ENCODE measurements at regions not wholly inside any gene's neighbourhood (a gene's known extent, or its start where the extent isn't known, plus 50 kb on each side); places are given as distances from the start of the nearest gene placed in this dataset.
"Not testable (repeated sequence)": the region's sequence is repeated elsewhere in the genome, so short reads cannot be mapped to it uniquely, and the experiment has no call there.

GRCh38 chr7:91511861-91512260 is 247.6 kb downstream of the FZD1 start:
- not testable (repeated sequence) for TF ChIP-seq POLR2A (IDR thresholded peaks at IDR 0.05; ENCODE audit: low read depth, low read length); CTCF (IDR thresholded peaks at IDR 0.05 in 2 of 3, conservative IDR thresholded peaks at IDR 0.05 in 1 of 3; ENCODE audit: control insufficient read depth in 2 of 3, extremely low read depth in 1 of 3, insufficient read depth in 1 of 3, low read depth in 3 of 3, low read length in 3 of 3); YBX1 (IDR thresholded peaks at IDR 0.05); ZBTB33 (IDR thresholded peaks at IDR 0.05)
